ENCODE measurements at regions not wholly inside any gene's neighbourhood (a gene's known extent, or its start where the extent isn't known, plus 50 kb on each side); places are given as distances from the start of the nearest gene placed in this dataset.

DNA sequence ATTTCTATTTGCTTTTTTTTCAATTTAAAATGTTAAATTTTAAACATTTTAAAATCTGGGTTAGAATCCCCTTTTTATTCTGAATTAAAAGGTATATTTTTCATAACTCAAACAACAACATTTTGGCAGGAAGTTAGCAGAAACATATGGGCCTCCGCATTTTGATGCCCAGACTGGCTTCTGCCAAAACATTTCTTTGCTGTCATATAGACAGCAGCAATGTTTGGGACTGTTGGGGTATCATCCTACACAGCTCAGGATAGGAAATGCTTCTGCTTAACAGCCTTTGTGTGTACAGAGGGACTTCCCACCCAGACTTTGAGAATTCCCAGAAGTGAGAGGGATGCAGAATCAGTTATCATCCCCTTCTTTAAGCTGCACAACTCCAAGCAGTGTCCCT, 155.4 kb upstream of the PARD3B start:
- TF ChIP-seq POLR2AphosphoS5 (IDR thresholded peaks at IDR 0.05; ENCODE audit: borderline replicate concordance, low read depth, low read length) (no peak), EZH2 (IDR thresholded peaks at IDR 0.05) (no peak)
